ENCODE measurements at regions not wholly inside any gene's neighbourhood (a gene's known extent, or its start where the extent isn't known, plus 50 kb on each side); places are given as distances from the start of the nearest gene placed in this dataset.

DNA sequence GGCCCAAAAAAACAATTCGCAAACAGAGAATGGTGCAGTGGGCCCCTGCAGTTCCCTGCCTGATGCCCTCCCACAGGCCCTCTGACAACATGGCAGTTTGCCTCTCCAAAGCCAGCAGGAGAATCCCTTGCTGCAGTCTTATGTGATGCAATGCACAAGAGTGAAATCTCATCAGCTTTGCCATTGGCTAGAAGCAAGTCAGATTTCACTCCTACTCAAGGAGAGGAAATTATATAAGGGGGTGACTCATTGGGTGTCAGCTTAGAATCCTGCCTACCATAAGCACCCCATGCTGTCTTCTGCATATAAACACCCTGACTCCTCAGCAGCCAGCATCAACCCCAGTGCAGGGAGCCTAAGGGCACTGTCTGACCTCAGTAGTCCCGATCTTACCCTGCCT lies 157.3 kb upstream of the LDB2 start:
- H3K4me1 ChIP-seq (ENCODE audit: control insufficient read depth, extremely low read depth, insufficient read depth, low read length), result no peaks in the 10 kb centered on the region
- no peaks in the 10 kb centered on the region for H3K9me3 ChIP-seq (ENCODE audit: control insufficient read depth, low read depth, low read length)
- DNase-seq (ENCODE audit: low read depth, low spot score), result peak; percentile 11
- no peak overlapping the region for H3K27ac ChIP-seq (ENCODE audit: control insufficient read depth, insufficient read depth, low read length)
- H3K9me1 ChIP-seq (ENCODE audit: control insufficient read depth, extremely low read depth, insufficient read depth, low read length), result no peaks in the 10 kb centered on the region
- no peak overlapping the region for H3K4me3 ChIP-seq (ENCODE audit: control insufficient read depth in 2 of 3, extremely low read depth in 1 of 3, insufficient read depth in 2 of 3, low read depth in 1 of 3, low read length in 3 of 3)
- no peak for FAIRE-seq
- H3K9ac ChIP-seq (ENCODE audit: control insufficient read depth, extremely low read depth, insufficient read depth, low read length), result no peak overlapping the region
- TF ChIP-seq EZH2 (IDR thresholded peaks at IDR 0.05; ENCODE audit: low read length), result no peak
- TF ChIP-seq, protein P1, sequence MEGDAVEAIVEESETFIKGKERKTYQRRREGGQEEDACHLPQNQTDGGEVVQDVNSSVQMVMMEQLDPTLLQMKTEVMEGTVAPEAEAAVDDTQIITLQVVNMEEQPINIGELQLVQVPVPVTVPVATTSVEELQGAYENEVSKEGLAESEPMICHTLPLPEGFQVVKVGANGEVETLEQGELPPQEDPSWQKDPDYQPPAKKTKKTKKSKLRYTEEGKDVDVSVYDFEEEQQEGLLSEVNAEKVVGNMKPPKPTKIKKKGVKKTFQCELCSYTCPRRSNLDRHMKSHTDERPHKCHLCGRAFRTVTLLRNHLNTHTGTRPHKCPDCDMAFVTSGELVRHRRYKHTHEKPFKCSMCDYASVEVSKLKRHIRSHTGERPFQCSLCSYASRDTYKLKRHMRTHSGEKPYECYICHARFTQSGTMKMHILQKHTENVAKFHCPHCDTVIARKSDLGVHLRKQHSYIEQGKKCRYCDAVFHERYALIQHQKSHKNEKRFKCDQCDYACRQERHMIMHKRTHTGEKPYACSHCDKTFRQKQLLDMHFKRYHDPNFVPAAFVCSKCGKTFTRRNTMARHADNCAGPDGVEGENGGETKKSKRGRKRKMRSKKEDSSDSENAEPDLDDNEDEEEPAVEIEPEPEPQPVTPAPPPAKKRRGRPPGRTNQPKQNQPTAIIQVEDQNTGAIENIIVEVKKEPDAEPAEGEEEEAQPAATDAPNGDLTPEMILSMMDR (optimal IDR thresholded peaks at IDR 0.05 in 1 of 3, IDR thresholded peaks at IDR 0.05 in 1 of 3, conservative IDR thresholded peaks at IDR 0.05 in 1 of 3; ENCODE audit: extremely low read depth in 1 of 3, insufficient read depth in 2 of 3, low read length in 3 of 3), result no peak
- dilution Hi-C loops (cut with MboI; ENCODE audit: extremely low pct_ligation_motif_present, low sequenced_read_pairs), result no loop called here
- H3K27me3 ChIP-seq (ENCODE audit: control insufficient read depth, extremely low read depth, insufficient read depth, low read length), result no peaks in the 10 kb centered on the region
- no peaks in the 10 kb centered on the region for H3K79me2 ChIP-seq (ENCODE audit: control insufficient read depth, insufficient read depth, low read length)
- H4K20me1 ChIP-seq (ENCODE audit: control insufficient read depth, extremely low read depth, insufficient read depth, low read length), result no peaks in the 10 kb centered on the region
- H2AFZ ChIP-seq (ENCODE audit: control insufficient read depth, low read length), result no peak overlapping the region
- no peak overlapping the region for H3K4me2 ChIP-seq (ENCODE audit: control insufficient read depth, extremely low read depth, insufficient read depth, low read depth, low read length)
- H3K36me3 ChIP-seq (ENCODE audit: control insufficient read depth in 2 of 2, extremely low read depth in 1 of 2, insufficient read depth in 2 of 2, low read length in 2 of 2), result no peaks in the 10 kb centered on the region

DNA sequence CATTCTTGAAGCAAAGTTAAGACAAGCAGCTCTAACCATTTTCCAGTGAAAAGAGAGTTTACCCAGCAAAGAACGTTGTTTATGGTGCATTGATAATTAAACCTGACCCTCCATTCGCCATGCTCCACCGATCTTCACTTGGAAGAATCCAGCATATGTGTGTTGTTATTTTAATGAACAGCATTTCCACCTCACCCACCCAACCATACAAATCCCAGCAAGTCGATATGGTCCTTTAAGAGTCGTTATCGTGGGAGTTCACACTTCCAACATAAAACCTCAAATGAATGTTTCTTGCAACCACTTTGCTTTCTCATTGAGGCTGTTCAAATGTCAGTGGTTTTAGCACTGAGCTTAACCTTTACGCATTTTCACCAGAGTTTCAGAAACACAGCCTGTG lies 147.4 kb upstream of the LDB2 start:
- Histone ChIP-seq H3K4me3 (ENCODE audit: control insufficient read depth in 2 of 3, extremely low read depth in 1 of 3, insufficient read depth in 2 of 3, low read depth in 1 of 3, low read length in 3 of 3) (no peak overlapping the region), H3K36me3 (ENCODE audit: control insufficient read depth in 2 of 2, extremely low read depth in 1 of 2, insufficient read depth in 2 of 2, low read length in 2 of 2) (no peaks in the 10 kb centered on the region), H3K4me1 (ENCODE audit: control insufficient read depth, extremely low read depth, insufficient read depth, low read length) (no peaks in the 10 kb centered on the region), H3K27ac (ENCODE audit: control insufficient read depth, insufficient read depth, low read length) (no peak overlapping the region), H3K27me3 (ENCODE audit: control insufficient read depth, extremely low read depth, insufficient read depth, low read length) (no peaks in the 10 kb centered on the region), H3K4me2 (ENCODE audit: control insufficient read depth, extremely low read depth, insufficient read depth, low read depth, low read length) (no peak overlapping the region), H4K20me1 (ENCODE audit: control insufficient read depth, extremely low read depth, insufficient read depth, low read length) (no peaks in the 10 kb centered on the region), H3K9me1 (ENCODE audit: control insufficient read depth, extremely low read depth, insufficient read depth, low read length) (no peaks in the 10 kb centered on the region), H3K9me3 (ENCODE audit: control insufficient read depth, low read depth, low read length) (no peaks in the 10 kb centered on the region), H3K79me2 (ENCODE audit: control insufficient read depth, insufficient read depth, low read length) (no peaks in the 10 kb centered on the region), H2AFZ (ENCODE audit: control insufficient read depth, low read length) (no peak overlapping the region), H3K9ac (ENCODE audit: control insufficient read depth, extremely low read depth, insufficient read depth, low read length) (no peak overlapping the region)
- no peak for TF ChIP-seq EZH2 (IDR thresholded peaks at IDR 0.05; ENCODE audit: low read length)
- TF ChIP-seq, protein P1 (optimal IDR thresholded peaks at IDR 0.05 in 1 of 3, IDR thresholded peaks at IDR 0.05 in 1 of 3, conservative IDR thresholded peaks at IDR 0.05 in 1 of 3; ENCODE audit: extremely low read depth in 1 of 3, insufficient read depth in 2 of 3, low read length in 3 of 3), result no peak
- FAIRE-seq, result no peak
- no peak for DNase-seq (ENCODE audit: low read depth, low spot score)
- dilution Hi-C loops (cut with MboI; ENCODE audit: extremely low pct_ligation_motif_present, low sequenced_read_pairs), result no loop called here

Data from keratinocyte (primary cell).